ENCODE measurements at regions not wholly inside any gene's neighbourhood (a gene's known extent, or its start where the extent isn't known, plus 50 kb on each side); places are given as distances from the start of the nearest gene placed in this dataset.

- H3K36me3 ChIP-seq (ENCODE audit: insufficient read depth in 1 of 2, low read depth in 1 of 2) = no peaks in the 10 kb centered on the region
- no peaks in the 10 kb centered on the region for H3K27me3 ChIP-seq (ENCODE audit: insufficient read depth in 3 of 3, low read length in 2 of 3)
- DNase-seq = no peak
- intact Hi-C loops (cut with DNase I) = no loop called here
- H3K27ac ChIP-seq = no peak overlapping the region
- no peaks in the 10 kb centered on the region for H3K9me3 ChIP-seq
- 64 to 69% (median 65%) methylated on average over 1 of the region's 1 CpG for WGBS, 3 donors
- H3K4me3 ChIP-seq = no peak overlapping the region
- no peaks in the 10 kb centered on the region for H3K4me1 ChIP-seq
- TF ChIP-seq, protein P1, sequence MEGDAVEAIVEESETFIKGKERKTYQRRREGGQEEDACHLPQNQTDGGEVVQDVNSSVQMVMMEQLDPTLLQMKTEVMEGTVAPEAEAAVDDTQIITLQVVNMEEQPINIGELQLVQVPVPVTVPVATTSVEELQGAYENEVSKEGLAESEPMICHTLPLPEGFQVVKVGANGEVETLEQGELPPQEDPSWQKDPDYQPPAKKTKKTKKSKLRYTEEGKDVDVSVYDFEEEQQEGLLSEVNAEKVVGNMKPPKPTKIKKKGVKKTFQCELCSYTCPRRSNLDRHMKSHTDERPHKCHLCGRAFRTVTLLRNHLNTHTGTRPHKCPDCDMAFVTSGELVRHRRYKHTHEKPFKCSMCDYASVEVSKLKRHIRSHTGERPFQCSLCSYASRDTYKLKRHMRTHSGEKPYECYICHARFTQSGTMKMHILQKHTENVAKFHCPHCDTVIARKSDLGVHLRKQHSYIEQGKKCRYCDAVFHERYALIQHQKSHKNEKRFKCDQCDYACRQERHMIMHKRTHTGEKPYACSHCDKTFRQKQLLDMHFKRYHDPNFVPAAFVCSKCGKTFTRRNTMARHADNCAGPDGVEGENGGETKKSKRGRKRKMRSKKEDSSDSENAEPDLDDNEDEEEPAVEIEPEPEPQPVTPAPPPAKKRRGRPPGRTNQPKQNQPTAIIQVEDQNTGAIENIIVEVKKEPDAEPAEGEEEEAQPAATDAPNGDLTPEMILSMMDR (IDR thresholded peaks at IDR 0.05) = no peak
- no peak for ATAC-seq
Measured at GRCh38 chr10:90614631-90615030, 243.2 kb downstream of the HTR7 start.

- no peaks in the 10 kb centered on the region for H3K27me3 ChIP-seq (ENCODE audit: insufficient read depth in 3 of 3, low read length in 2 of 3)
- DNase-seq (no peak), ATAC-seq (no peak)
- H3K27ac ChIP-seq = no peak overlapping the region
- H3K36me3 ChIP-seq (ENCODE audit: insufficient read depth in 1 of 2, low read depth in 1 of 2) = no peaks in the 10 kb centered on the region
- H3K9me3 ChIP-seq = no peaks in the 10 kb centered on the region
- H3K4me1 ChIP-seq = no peaks in the 10 kb centered on the region
- TF ChIP-seq, protein P1 (IDR thresholded peaks at IDR 0.05) = no peak
- WGBS, 3 donors = 11 to 18% (median 15%) methylated on average over 2 of the region's 2 CpGs
- intact Hi-C loops (cut with DNase I) = no loop called here
- no peak overlapping the region for H3K4me3 ChIP-seq
Measured at GRCh38 chr10:90621577-90621976, 236.3 kb downstream of the HTR7 start.

- intact Hi-C loops (cut with DNase I) = no loop called here
- TF ChIP-seq, protein P1 (IDR thresholded peaks at IDR 0.05) = no peak
- no peaks in the 10 kb centered on the region for H3K27me3 ChIP-seq (ENCODE audit: insufficient read depth in 3 of 3, low read length in 2 of 3)
- 43 to 48% (median 44%) methylated on average over 2 of the region's 2 CpGs for WGBS, 3 donors
- no peak overlapping the region for H3K4me3 ChIP-seq
- no peaks in the 10 kb centered on the region for H3K36me3 ChIP-seq (ENCODE audit: insufficient read depth in 1 of 2, low read depth in 1 of 2)
- H3K4me1 ChIP-seq = no peaks in the 10 kb centered on the region
- DNase-seq (no peak), ATAC-seq (peak in 1 of 4 donors; percentile 61)
- no peaks in the 10 kb centered on the region for H3K9me3 ChIP-seq
- H3K27ac ChIP-seq = no peak overlapping the region
Measured at GRCh38 chr10:90635111-90635765, 222.6 kb downstream of the HTR7 start.

GRCh38 chr10:90640756-90641155, 217.1 kb downstream of the HTR7 start:
- H3K4me1 ChIP-seq = peaks cover 21% of the 10 kb centered on the region
- TF ChIP-seq, protein P1 (IDR thresholded peaks at IDR 0.05) = no peak
- H3K27ac ChIP-seq = no peak overlapping the region
- no peak for ATAC-seq
- no peak for DNase-seq
- no peak overlapping the region for H3K4me3 ChIP-seq
- 67 to 77% (median 73%) methylated on average over 2 of the region's 2 CpGs for WGBS, 3 donors
- H3K27me3 ChIP-seq (ENCODE audit: insufficient read depth in 3 of 3, low read length in 2 of 3) = no peaks in the 10 kb centered on the region
- H3K36me3 ChIP-seq (ENCODE audit: insufficient read depth in 1 of 2, low read depth in 1 of 2) = no peaks in the 10 kb centered on the region
- H3K9me3 ChIP-seq = no peaks in the 10 kb centered on the region
- intact Hi-C loops (cut with DNase I) = no loop called here

GRCh38 chr10:90641731-90642130, 216.1 kb downstream of the HTR7 start:
- no peaks in the 10 kb centered on the region for H3K27me3 ChIP-seq (ENCODE audit: insufficient read depth in 3 of 3, low read length in 2 of 3)
- peak overlapping the region; percentile 6 for H3K4me3 ChIP-seq
- peaks cover 21% of the 10 kb centered on the region for H3K4me1 ChIP-seq
- peak in 3 of 4 donors; percentile 28 to 43 (median 34) for ATAC-seq
- H3K36me3 ChIP-seq (ENCODE audit: insufficient read depth in 1 of 2, low read depth in 1 of 2) = no peaks in the 10 kb centered on the region
- intact Hi-C loops (cut with DNase I) = no loop called here
- 40 to 55% (median 41%) methylated on average over 4 of the region's 4 CpGs for WGBS, 3 donors
- no peak overlapping the region for H3K27ac ChIP-seq
- H3K9me3 ChIP-seq = no peaks in the 10 kb centered on the region
- DNase-seq = no peak
- TF ChIP-seq, protein P1 (IDR thresholded peaks at IDR 0.05) = no peak
